K562 (cell line): ENCODE measurements at regions not wholly inside any gene's neighbourhood (a gene's known extent, or its start where the extent isn't known, plus 50 kb on each side); places are given as distances from the start of the nearest gene placed in this dataset.

Experiments
- ATAC-seq: fragments of 200-7000 bp; cut with Tn5 transposase; 3 replicates; pipeline ENCODE4 v1.9.1; 2020; ENCODE audit warnings: moderate library complexity
- BruUV-seq: library from RNA; stranded (reverse); fragments of 400-500 nt; replicated peaks from 2 replicates; lab custom pipeline; 2021; lab: Mats Ljungman, UMichigan
- CTCF ChIA-PET: fragments of 300-600 bp; formaldehyde crosslinking; extraction: SDS; loops from one replicate; lab custom pipeline; 2021; ENCODE audit warnings: low intra/inter-chr PET ratio; lab: Yijun Ruan, JAX
- POLR2A ChIA-PET: fragments of 300-600, 350-650 bp; sonication (Branson Sonifier 250); formaldehyde crosslinking; extraction: SDS; loops from one replicate; lab custom pipeline; 2021; ENCODE audit warnings: antibody characterized with exemption, inconsistent platforms; lab: Yijun Ruan, JAX
- DNase-seq, 4 experiments: peaks; one replicate each; pipeline versions ENCODE4 v3.0.0 to v3.0.0-alpha.2; 2011 to 2018; ENCODE audit warnings: low spot score in 3 of 4, mixed read lengths in 3 of 4; ENCODE audit errors: extremely low read depth in 1 of 4
- FAIRE-seq: peaks from 2 replicates; lab custom pipeline; 2011; peaks lifted over from hg19 to GRCh38; lab: Jason Lieb, UNC
- H2AFZ ChIP-seq: 2 replicates; pipeline ENCODE4 v1.6.0; 2011; ENCODE audit warnings: low read depth, low read length, control low read depth, inconsistent platforms
- H3K27ac ChIP-seq: fragments of 200-600 bp; 3 replicates; pipeline ENCODE4 v1.8.0; 2011; ENCODE audit warnings: low read depth, mild to moderate bottlenecking, control low read depth, inconsistent platforms, low read length, moderate library complexity, mixed read lengths; ENCODE audit errors: extremely low read depth
- H3K27me3 ChIP-seq, 2 experiments: fragments of 300-600 bp in 1 of 2; 2 replicates in 1 of 2; 3 replicates in 1 of 2; pipeline versions ENCODE4 v1.6.0 to v1.8.0; 2011; ENCODE audit warnings: inconsistent platforms in 2 of 2, low read length in 2 of 2, mild to moderate bottlenecking in 1 of 2, mixed read lengths in 1 of 2, moderate library complexity in 1 of 2; ENCODE audit not compliant: control insufficient read depth in 2 of 2, insufficient read depth in 2 of 2
- H3K36me3 ChIP-seq: fragments of 300-600 bp; 3 replicates; pipeline ENCODE4 v1.8.0; 2011; ENCODE audit warnings: mild to moderate bottlenecking, low read length, inconsistent platforms; ENCODE audit not compliant: control insufficient read depth, insufficient read depth
- H3K4me1 ChIP-seq, 2 experiments: fragments of 200-600 bp in 1 of 2; replicated peaks in 1 of 2; 2 replicates in 1 of 2; 3 replicates in 1 of 2; pipeline versions ENCODE4 v1.5.1 to v1.8.0; 2011; ENCODE audit warnings: inconsistent platforms in 2 of 2, low read length in 2 of 2, mild to moderate bottlenecking in 1 of 2, mixed read lengths in 1 of 2, moderate library complexity in 1 of 2; ENCODE audit not compliant: control insufficient read depth in 2 of 2, insufficient read depth in 2 of 2
- H3K4me2 ChIP-seq: 2 replicates; pipeline ENCODE4 v1.6.1; 2011; ENCODE audit warnings: low read length, control low read depth, inconsistent platforms, mixed read lengths; ENCODE audit not compliant: insufficient read depth
- H3K4me3 ChIP-seq: fragments of 200-600 bp; sonication (generic), shearing (Covaris generic); 2 replicates; pipeline ENCODE4 v1.5.1; 2016; ENCODE audit warnings: control low read depth, inconsistent platforms
- H3K79me2 ChIP-seq: fragments of 200-600 bp; 3 replicates; pipeline ENCODE4 v1.8.0; 2011; ENCODE audit warnings: low read length, inconsistent platforms; ENCODE audit not compliant: control insufficient read depth, insufficient read depth
- H3K9ac ChIP-seq, 2 experiments: 2 replicates each; pipeline versions ENCODE4 v1.6.0 to v1.6.1; 2011; ENCODE audit warnings: low read depth in 2 of 2, low read length in 2 of 2, control low read depth in 1 of 2, inconsistent platforms in 1 of 2, mild to moderate bottlenecking in 1 of 2, mixed read lengths in 1 of 2; ENCODE audit not compliant: insufficient read depth in 1 of 2
- H3K9me1 ChIP-seq: one replicate; pipeline ENCODE4 v1.6.0; 2011; ENCODE audit warnings: inconsistent platforms, mild to moderate bottlenecking, low read length, moderate library complexity; ENCODE audit not compliant: control insufficient read depth, insufficient read depth
- H3K9me3 ChIP-seq: replicated peaks from 2 replicates; pipeline ENCODE4 v1.5.1; 2011; ENCODE audit warnings: low read depth, low read length, inconsistent platforms; ENCODE audit not compliant: control insufficient read depth, insufficient read depth
- H4K20me1 ChIP-seq: replicated peaks from 2 replicates; pipeline ENCODE4 v1.6.1; 2011; ENCODE audit warnings: low read length, inconsistent platforms, mixed read lengths; ENCODE audit not compliant: control insufficient read depth, insufficient read depth
- WHSC1 ChIP-seq: IDR thresholded peaks from one replicate; pipeline ENCODE4 v1.6.1; 2012; ENCODE audit warnings: low read length, control low read depth, inconsistent platforms
- WGBS: fragments of 100-300 bp; shearing (Covaris generic); methylation state at CpG from one replicate; pipeline ENCODE4 v1.1.6; 2016; ENCODE audit warnings: low coverage, mixed read lengths; ENCODE audit not compliant: insufficient coverage; ENCODE audit errors: missing lambda C conversion rate; 5-methylcytosine and 5-hydroxymethylcytosine counted together
- in situ Hi-C: fragments of 300-500 bp; cut with MboI; formaldehyde crosslinking; loops from 4 replicates; pipeline ENCODE4 v1.15.0; 2018; ENCODE audit warnings: inconsistent platforms, mixed read lengths
- intact Hi-C: fragments of 100-400 bp; cut with micrococcal nuclease; formaldehyde crosslinking; loops from 2 replicates; pipeline ENCODE4 v1.14.2; 2022
- TF ChIP-seq, protein P1 (sequence below): fragments of 250-450 bp; sonication (Bioruptor Pico); IDR thresholded peaks from 2 replicates; pipeline ENCODE4 v1.8.0; 2022; ENCODE audit warnings: moderate library complexity, mild to moderate bottlenecking, inconsistent platforms

DNA sequence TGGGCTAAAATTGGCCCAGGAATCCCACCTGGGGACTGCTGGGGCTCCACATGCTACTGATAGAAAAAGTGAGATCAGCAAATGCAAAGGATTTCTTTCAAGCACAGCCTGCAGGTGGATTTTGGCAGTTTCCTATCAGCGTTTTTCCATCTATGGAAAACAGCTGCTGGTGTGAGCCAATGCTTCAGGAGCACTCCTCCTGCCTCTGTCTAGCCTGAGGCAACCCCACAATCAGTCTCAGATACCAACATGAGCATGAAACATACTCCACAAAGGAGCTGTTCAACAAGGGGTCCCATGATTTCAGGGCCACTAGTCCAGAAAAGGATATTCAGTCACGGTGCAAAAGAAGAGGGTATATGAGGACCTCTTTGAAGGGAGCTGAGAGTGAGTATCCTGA, 311.5 kb upstream of the THBS1 start:
- H3K9ac ChIP-seq: no peak overlapping the region
- H3K27me3 ChIP-seq: peaks cover under 1 to 5% of the 10 kb centered on the region in 2 experiments; a peak in 2 of 5 replicates
- no peaks in the 10 kb centered on the region for H3K9me3 ChIP-seq
- FAIRE-seq (no peak), DNase-seq (no peak), ATAC-seq (no peak)
- H3K27ac ChIP-seq: no peak overlapping the region
- TF ChIP-seq, protein P1, sequence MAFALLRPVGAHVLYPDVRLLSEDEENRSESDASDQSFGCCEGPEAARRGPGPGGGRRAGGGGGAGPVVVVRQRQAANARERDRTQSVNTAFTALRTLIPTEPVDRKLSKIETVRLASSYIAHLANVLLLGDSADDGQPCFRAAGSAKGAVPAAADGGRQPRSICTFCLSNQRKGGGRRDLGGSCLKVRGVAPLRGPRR (CRISPR knock-in tag): no peak
- WGBS: 0% methylated on average over 2 of the region's 2 CpGs
- no peaks in the 10 kb centered on the region for H4K20me1 ChIP-seq
- intact Hi-C loops: no loop called here
- BruUV-seq: no TSS peak
- no peak overlapping the region for H3K4me3 ChIP-seq
- no peaks in the 10 kb centered on the region for H3K79me2 ChIP-seq
- ChIA-PET POLR2A (no interaction called here), CTCF (no interaction called here)
- no peaks in the 10 kb centered on the region for H3K9me1 ChIP-seq
- H3K36me3 ChIP-seq: no peaks in the 10 kb centered on the region
- H3K4me1 ChIP-seq: no peaks in the 10 kb centered on the region
- H2AFZ ChIP-seq: no peak overlapping the region
- H3K4me2 ChIP-seq: no peak overlapping the region
- in situ Hi-C loops: no loop called here

DNA sequence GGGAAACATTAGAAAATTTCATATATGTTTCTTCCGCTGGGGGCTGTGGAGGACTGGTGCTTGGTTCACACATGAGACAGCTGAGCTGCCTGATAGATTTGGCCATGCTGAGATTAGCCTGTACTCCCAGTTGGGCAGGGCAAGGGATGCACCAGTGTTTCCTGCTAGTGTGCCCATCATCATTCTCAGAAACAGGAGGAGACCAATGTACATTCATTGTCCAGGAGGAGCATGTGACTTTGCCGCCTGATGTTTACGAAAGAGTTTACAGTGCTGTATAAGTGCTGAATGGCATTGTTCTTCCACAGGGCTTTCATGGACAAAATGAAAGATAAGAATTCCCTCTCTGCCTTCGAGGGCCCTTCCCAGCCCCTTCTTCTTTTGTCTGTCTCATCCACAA, 311.1 kb upstream of the THBS1 start:
- no peaks in the 10 kb centered on the region for H3K36me3 ChIP-seq
- FAIRE-seq: no peak
- no peak overlapping the region for H3K9ac ChIP-seq
- CTCF ChIA-PET: no interaction called here
- H3K4me1 ChIP-seq: no peaks in the 10 kb centered on the region
- H3K27me3 ChIP-seq: peaks cover 3 to 5% of the 10 kb centered on the region in 2 experiments; a peak in 2 of 5 replicates
- H3K79me2 ChIP-seq: no peaks in the 10 kb centered on the region
- in situ Hi-C loops: no loop called here
- TF ChIP-seq WHSC1: no peak
- POLR2A ChIA-PET: no interaction called here
- H3K9me3 ChIP-seq: no peaks in the 10 kb centered on the region
- no TSS peak for BruUV-seq
- H3K9me1 ChIP-seq: no peaks in the 10 kb centered on the region
- intact Hi-C loops: no loop called here
- ATAC-seq: no peak
- 0% methylated on average over 4 of the region's 4 CpGs for WGBS
- H3K4me3 ChIP-seq: no peak overlapping the region
- H4K20me1 ChIP-seq: no peaks in the 10 kb centered on the region
- no peak overlapping the region for H3K4me2 ChIP-seq
- DNase-seq: no peak
- no peak overlapping the region for H3K27ac ChIP-seq
- no peak overlapping the region for H2AFZ ChIP-seq
